K562 (cell line): ENCODE measurements at regions not wholly inside any gene's neighbourhood (a gene's known extent, or its start where the extent isn't known, plus 50 kb on each side); places are given as distances from the start of the nearest gene placed in this dataset.

Source experiments
- ATAC-seq: fragments of 200-7000 bp; cut with Tn5 transposase; 3 replicates; pipeline ENCODE4 v1.9.1; 2020; ENCODE audit warnings: moderate library complexity
- BruUV-seq: library from RNA; stranded (reverse); fragments of 400-500 nt; replicated peaks from 2 replicates; lab custom pipeline; 2021; lab: Mats Ljungman, UMichigan
- CTCF ChIA-PET: fragments of 300-600 bp; formaldehyde crosslinking; extraction: SDS; loops from one replicate; lab custom pipeline; 2021; ENCODE audit warnings: low intra/inter-chr PET ratio; lab: Yijun Ruan, JAX
- POLR2A ChIA-PET: fragments of 300-600, 350-650 bp; sonication (Branson Sonifier 250); formaldehyde crosslinking; extraction: SDS; loops from one replicate; lab custom pipeline; 2021; ENCODE audit warnings: antibody characterized with exemption, inconsistent platforms; lab: Yijun Ruan, JAX
- DNase-seq, 4 experiments: peaks; one replicate each; pipeline versions ENCODE4 v3.0.0 to v3.0.0-alpha.2; 2011 to 2018; ENCODE audit warnings: low spot score in 3 of 4, mixed read lengths in 3 of 4; ENCODE audit errors: extremely low read depth in 1 of 4
- FAIRE-seq: peaks from 2 replicates; lab custom pipeline; 2011; peaks lifted over from hg19 to GRCh38; lab: Jason Lieb, UNC
- H2AFZ ChIP-seq: 2 replicates; pipeline ENCODE4 v1.6.0; 2011; ENCODE audit warnings: low read depth, low read length, control low read depth, inconsistent platforms
- H3K27ac ChIP-seq: fragments of 200-600 bp; 3 replicates; pipeline ENCODE4 v1.8.0; 2011; ENCODE audit warnings: low read depth, mild to moderate bottlenecking, control low read depth, inconsistent platforms, low read length, moderate library complexity, mixed read lengths; ENCODE audit errors: extremely low read depth
- H3K27me3 ChIP-seq, 2 experiments: fragments of 300-600 bp in 1 of 2; 2 replicates in 1 of 2; 3 replicates in 1 of 2; pipeline versions ENCODE4 v1.6.0 to v1.8.0; 2011; ENCODE audit warnings: inconsistent platforms in 2 of 2, low read length in 2 of 2, mild to moderate bottlenecking in 1 of 2, mixed read lengths in 1 of 2, moderate library complexity in 1 of 2; ENCODE audit not compliant: control insufficient read depth in 2 of 2, insufficient read depth in 2 of 2
- H3K36me3 ChIP-seq: fragments of 300-600 bp; 3 replicates; pipeline ENCODE4 v1.8.0; 2011; ENCODE audit warnings: mild to moderate bottlenecking, low read length, inconsistent platforms; ENCODE audit not compliant: control insufficient read depth, insufficient read depth
- H3K4me1 ChIP-seq, 2 experiments: fragments of 200-600 bp in 1 of 2; replicated peaks in 1 of 2; 2 replicates in 1 of 2; 3 replicates in 1 of 2; pipeline versions ENCODE4 v1.5.1 to v1.8.0; 2011; ENCODE audit warnings: inconsistent platforms in 2 of 2, low read length in 2 of 2, mild to moderate bottlenecking in 1 of 2, mixed read lengths in 1 of 2, moderate library complexity in 1 of 2; ENCODE audit not compliant: control insufficient read depth in 2 of 2, insufficient read depth in 2 of 2
- H3K4me2 ChIP-seq: 2 replicates; pipeline ENCODE4 v1.6.1; 2011; ENCODE audit warnings: low read length, control low read depth, inconsistent platforms, mixed read lengths; ENCODE audit not compliant: insufficient read depth
- H3K4me3 ChIP-seq: fragments of 200-600 bp; sonication (generic), shearing (Covaris generic); 2 replicates; pipeline ENCODE4 v1.5.1; 2016; ENCODE audit warnings: control low read depth, inconsistent platforms
- H3K79me2 ChIP-seq: fragments of 200-600 bp; 3 replicates; pipeline ENCODE4 v1.8.0; 2011; ENCODE audit warnings: low read length, inconsistent platforms; ENCODE audit not compliant: control insufficient read depth, insufficient read depth
- H3K9ac ChIP-seq, 2 experiments: 2 replicates each; pipeline versions ENCODE4 v1.6.0 to v1.6.1; 2011; ENCODE audit warnings: low read depth in 2 of 2, low read length in 2 of 2, control low read depth in 1 of 2, inconsistent platforms in 1 of 2, mild to moderate bottlenecking in 1 of 2, mixed read lengths in 1 of 2; ENCODE audit not compliant: insufficient read depth in 1 of 2
- H3K9me1 ChIP-seq: one replicate; pipeline ENCODE4 v1.6.0; 2011; ENCODE audit warnings: inconsistent platforms, mild to moderate bottlenecking, low read length, moderate library complexity; ENCODE audit not compliant: control insufficient read depth, insufficient read depth
- H3K9me3 ChIP-seq: replicated peaks from 2 replicates; pipeline ENCODE4 v1.5.1; 2011; ENCODE audit warnings: low read depth, low read length, inconsistent platforms; ENCODE audit not compliant: control insufficient read depth, insufficient read depth
- H4K20me1 ChIP-seq: replicated peaks from 2 replicates; pipeline ENCODE4 v1.6.1; 2011; ENCODE audit warnings: low read length, inconsistent platforms, mixed read lengths; ENCODE audit not compliant: control insufficient read depth, insufficient read depth
- NELFE ChIP-seq: IDR thresholded peaks from 2 replicates; pipeline ENCODE4 v1.6.1; 2011; ENCODE audit warnings: mild to moderate bottlenecking; ENCODE audit not compliant: insufficient read depth, insufficient read length
- RHOXF2B ChIP-seq: fragments of 250-450 bp; sonication (Bioruptor Pico); conservative IDR thresholded peaks from 2 replicates; pipeline ENCODE4 v1.5.1; 2021
- WGBS: fragments of 100-300 bp; shearing (Covaris generic); methylation state at CpG from one replicate; pipeline ENCODE4 v1.1.6; 2016; ENCODE audit warnings: low coverage, mixed read lengths; ENCODE audit not compliant: insufficient coverage; ENCODE audit errors: missing lambda C conversion rate; 5-methylcytosine and 5-hydroxymethylcytosine counted together
- in situ Hi-C: fragments of 300-500 bp; cut with MboI; formaldehyde crosslinking; loops from 4 replicates; pipeline ENCODE4 v1.15.0; 2018; ENCODE audit warnings: inconsistent platforms, mixed read lengths
- intact Hi-C: fragments of 100-400 bp; cut with micrococcal nuclease; formaldehyde crosslinking; loops from 2 replicates; pipeline ENCODE4 v1.14.2; 2022
- TF ChIP-seq, protein P1 (sequence below): fragments of 250-450 bp; sonication (Bioruptor Pico); IDR thresholded peaks from 2 replicates; pipeline ENCODE4 v1.4.0; 2020; ENCODE audit warnings: borderline replicate concordance

DNA sequence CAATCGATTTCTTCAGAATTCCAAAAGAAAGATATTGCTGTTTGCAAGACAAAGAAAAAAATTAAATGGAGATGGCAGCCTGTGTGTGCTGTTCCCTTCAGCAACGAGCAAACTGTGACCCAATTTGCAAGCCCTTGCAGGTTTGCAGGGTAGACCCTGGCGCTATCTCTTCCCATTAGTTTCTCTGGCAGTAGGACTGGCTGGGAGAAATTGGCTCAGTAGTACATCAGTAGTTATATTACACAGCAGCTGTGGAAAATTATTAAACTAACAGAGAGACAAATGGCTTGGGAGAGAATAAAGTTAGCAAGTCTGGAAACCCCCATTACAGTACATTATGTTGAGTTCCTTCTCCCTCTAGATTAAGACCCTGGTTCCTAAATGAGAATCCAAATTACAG, 116.4 kb upstream of the ITGB1 start:
- no peak overlapping the region for H3K27ac ChIP-seq
- CTCF ChIA-PET: no interaction called here
- no peak for DNase-seq

More for the DNA sequence above, 116.4 kb upstream of the ITGB1 start:
- BruUV-seq: no TSS peak
- WGBS: 2% methylated on average over 3 of the region's 3 CpGs
- in situ Hi-C loops: no loop called here
- intact Hi-C loops: no loop called here
- POLR2A ChIA-PET: no interaction called here
- peaks cover 2 to 18% of the 10 kb centered on the region in 2 experiments; a peak in 3 of 5 replicates for H3K27me3 ChIP-seq
- no peaks in the 10 kb centered on the region for H3K4me1 ChIP-seq
- no peaks in the 10 kb centered on the region for H4K20me1 ChIP-seq
- no peaks in the 10 kb centered on the region for H3K9me1 ChIP-seq
- no peaks in the 10 kb centered on the region for H3K79me2 ChIP-seq
- H3K4me2 ChIP-seq: no peak overlapping the region
- no peak for ATAC-seq
- no peaks in the 10 kb centered on the region for H3K9me3 ChIP-seq
- TF ChIP-seq NELFE: no peak
- no peak for TF ChIP-seq RHOXF2B
- TF ChIP-seq, protein P1, sequence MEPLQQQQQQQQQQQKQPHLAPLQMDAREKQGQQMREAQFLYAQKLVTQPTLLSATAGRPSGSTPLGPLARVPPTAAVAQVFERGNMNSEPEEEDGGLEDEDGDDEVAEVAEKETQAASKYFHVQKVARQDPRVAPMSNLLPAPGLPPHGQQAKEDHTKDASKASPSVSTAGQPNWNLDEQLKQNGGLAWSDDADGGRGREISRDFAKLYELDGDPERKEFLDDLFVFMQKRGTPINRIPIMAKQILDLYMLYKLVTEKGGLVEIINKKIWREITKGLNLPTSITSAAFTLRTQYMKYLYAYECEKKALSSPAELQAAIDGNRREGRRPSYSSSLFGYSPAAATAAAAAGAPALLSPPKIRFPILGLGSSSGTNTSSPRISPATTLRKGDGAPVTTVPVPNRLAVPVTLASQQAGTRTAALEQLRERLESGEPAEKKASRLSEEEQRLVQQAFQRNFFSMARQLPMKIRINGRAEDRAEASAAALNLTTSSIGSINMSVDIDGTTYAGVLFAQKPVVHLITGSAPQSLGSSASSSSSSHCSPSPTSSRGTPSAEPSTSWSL (CRISPR knock-in tag): no peak
- TF ChIP-seq, all 486 proteins: peak for 0
- FAIRE-seq: no peak
- Histone ChIP-seq H3K36me3 (no peaks in the 10 kb centered on the region), H3K4me3 (no peak overlapping the region), H2AFZ (no peak overlapping the region), H3K9ac (no peak overlapping the region)
